HepG2 (cell line): ENCODE measurements at regions not wholly inside any gene's neighbourhood (a gene's known extent, or its start where the extent isn't known, plus 50 kb on each side); places are given as distances from the start of the nearest gene placed in this dataset.

ENCODE experiments used
- ERF ChIP-seq: IDR thresholded peaks from 2 replicates; pipeline ENCODE4 v1.6.1; 2018; ENCODE audit warnings: missing biosample characterization, missing genetic modification reagents
- GTF3A ChIP-seq: sonication (generic); formaldehyde crosslinking; conservative IDR thresholded peaks from 2 replicates; pipeline ENCODE4 v1.4.0; 2020; ENCODE audit warnings: mild to moderate bottlenecking, missing genetic modification reagents
- MXI1 ChIP-seq: IDR thresholded peaks from 3 replicates; pipeline ENCODE4 v1.6.1; 2012; ENCODE audit warnings: low read depth, low read length, inconsistent platforms, borderline replicate concordance
- ZNF496 ChIP-seq: sonication (generic); formaldehyde crosslinking; IDR thresholded peaks from 2 replicates; pipeline ENCODE4 v1.8.1; 2023; ENCODE audit warnings: mild to moderate bottlenecking, moderate library complexity, missing genetic modification reagents; ENCODE audit not compliant: insufficient replicate concordance
- ZNF841 ChIP-seq: sonication (generic); formaldehyde crosslinking; IDR thresholded peaks from 2 replicates; pipeline ENCODE4 v1.8.1; 2023; ENCODE audit warnings: missing genetic modification reagents, borderline replicate concordance
- ZSCAN22 ChIP-seq: sonication (generic); formaldehyde crosslinking; IDR thresholded peaks from 2 replicates; pipeline ENCODE4 v1.4.0; 2020; ENCODE audit warnings: mild to moderate bottlenecking, missing genetic modification reagents
- TF ChIP-seq, protein P1 (sequence below): sonication (generic); formaldehyde crosslinking; IDR thresholded peaks from 2 replicates; pipeline ENCODE4 v1.9.0; 2021; ENCODE audit warnings: mild to moderate bottlenecking, missing genetic modification reagents
- TF ChIP-seq, protein P2 (sequence below): sonication (generic); formaldehyde crosslinking; IDR thresholded peaks from 2 replicates; pipeline ENCODE4 v1.4.0; 2020; ENCODE audit warnings: missing genetic modification reagents
- TF ChIP-seq, protein P3 (sequence below): sonication (generic); formaldehyde crosslinking; IDR thresholded peaks from 2 replicates; pipeline ENCODE4 v1.4.0; 2020; ENCODE audit warnings: mild to moderate bottlenecking, missing genetic modification reagents

DNA sequence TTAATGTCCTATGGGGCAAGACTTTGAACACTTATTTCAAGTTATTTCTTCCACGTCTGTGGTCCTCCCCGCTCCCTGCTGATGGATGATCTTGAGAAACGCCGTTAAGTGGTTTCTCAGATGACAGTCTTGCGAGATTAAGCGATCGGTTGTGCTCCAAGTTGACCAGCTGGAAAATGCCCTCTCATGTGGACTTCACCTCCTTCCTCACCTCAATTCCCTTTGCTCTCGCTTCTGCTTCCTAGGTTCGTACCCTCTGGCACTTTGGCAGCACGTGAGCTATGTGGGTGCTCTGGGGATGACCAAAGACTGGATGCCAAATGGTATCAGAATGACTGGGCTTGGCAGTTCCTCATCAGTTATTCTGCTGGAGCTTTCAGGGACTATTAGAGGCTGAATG, 480.0 kb downstream of the ZNF536 start (continued):
- TF ChIP-seq MXI1 = no peak
- TF ChIP-seq, protein P1, sequence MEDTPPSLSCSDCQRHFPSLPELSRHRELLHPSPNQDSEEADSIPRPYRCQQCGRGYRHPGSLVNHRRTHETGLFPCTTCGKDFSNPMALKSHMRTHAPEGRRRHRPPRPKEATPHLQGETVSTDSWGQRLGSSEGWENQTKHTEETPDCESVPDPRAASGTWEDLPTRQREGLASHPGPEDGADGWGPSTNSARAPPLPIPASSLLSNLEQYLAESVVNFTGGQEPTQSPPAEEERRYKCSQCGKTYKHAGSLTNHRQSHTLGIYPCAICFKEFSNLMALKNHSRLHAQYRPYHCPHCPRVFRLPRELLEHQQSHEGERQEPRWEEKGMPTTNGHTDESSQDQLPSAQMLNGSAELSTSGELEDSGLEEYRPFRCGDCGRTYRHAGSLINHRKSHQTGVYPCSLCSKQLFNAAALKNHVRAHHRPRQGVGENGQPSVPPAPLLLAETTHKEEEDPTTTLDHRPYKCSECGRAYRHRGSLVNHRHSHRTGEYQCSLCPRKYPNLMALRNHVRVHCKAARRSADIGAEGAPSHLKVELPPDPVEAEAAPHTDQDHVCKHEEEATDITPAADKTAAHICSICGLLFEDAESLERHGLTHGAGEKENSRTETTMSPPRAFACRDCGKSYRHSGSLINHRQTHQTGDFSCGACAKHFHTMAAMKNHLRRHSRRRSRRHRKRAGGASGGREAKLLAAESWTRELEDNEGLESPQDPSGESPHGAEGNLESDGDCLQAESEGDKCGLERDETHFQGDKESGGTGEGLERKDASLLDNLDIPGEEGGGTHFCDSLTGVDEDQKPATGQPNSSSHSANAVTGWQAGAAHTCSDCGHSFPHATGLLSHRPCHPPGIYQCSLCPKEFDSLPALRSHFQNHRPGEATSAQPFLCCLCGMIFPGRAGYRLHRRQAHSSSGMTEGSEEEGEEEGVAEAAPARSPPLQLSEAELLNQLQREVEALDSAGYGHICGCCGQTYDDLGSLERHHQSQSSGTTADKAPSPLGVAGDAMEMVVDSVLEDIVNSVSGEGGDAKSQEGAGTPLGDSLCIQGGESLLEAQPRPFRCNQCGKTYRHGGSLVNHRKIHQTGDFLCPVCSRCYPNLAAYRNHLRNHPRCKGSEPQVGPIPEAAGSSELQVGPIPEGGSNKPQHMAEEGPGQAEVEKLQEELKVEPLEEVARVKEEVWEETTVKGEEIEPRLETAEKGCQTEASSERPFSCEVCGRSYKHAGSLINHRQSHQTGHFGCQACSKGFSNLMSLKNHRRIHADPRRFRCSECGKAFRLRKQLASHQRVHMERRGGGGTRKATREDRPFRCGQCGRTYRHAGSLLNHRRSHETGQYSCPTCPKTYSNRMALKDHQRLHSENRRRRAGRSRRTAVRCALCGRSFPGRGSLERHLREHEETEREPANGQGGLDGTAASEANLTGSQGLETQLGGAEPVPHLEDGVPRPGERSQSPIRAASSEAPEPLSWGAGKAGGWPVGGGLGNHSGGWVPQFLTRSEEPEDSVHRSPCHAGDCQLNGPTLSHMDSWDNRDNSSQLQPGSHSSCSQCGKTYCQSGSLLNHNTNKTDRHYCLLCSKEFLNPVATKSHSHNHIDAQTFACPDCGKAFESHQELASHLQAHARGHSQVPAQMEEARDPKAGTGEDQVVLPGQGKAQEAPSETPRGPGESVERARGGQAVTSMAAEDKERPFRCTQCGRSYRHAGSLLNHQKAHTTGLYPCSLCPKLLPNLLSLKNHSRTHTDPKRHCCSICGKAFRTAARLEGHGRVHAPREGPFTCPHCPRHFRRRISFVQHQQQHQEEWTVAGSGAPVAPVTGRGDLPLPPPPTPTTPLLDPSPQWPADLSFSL (CRISPR knock-in tag) = no peak
- TF ChIP-seq, protein P2, sequence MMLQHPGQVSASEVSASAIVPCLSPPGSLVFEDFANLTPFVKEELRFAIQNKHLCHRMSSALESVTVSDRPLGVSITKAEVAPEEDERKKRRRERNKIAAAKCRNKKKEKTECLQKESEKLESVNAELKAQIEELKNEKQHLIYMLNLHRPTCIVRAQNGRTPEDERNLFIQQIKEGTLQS = no peak
- no peak for TF ChIP-seq ZSCAN22 (CRISPR knock-in tag)
- TF ChIP-seq ZNF841 = no peak
- TF ChIP-seq ZNF496 = no peak
- TF ChIP-seq, protein P3, sequence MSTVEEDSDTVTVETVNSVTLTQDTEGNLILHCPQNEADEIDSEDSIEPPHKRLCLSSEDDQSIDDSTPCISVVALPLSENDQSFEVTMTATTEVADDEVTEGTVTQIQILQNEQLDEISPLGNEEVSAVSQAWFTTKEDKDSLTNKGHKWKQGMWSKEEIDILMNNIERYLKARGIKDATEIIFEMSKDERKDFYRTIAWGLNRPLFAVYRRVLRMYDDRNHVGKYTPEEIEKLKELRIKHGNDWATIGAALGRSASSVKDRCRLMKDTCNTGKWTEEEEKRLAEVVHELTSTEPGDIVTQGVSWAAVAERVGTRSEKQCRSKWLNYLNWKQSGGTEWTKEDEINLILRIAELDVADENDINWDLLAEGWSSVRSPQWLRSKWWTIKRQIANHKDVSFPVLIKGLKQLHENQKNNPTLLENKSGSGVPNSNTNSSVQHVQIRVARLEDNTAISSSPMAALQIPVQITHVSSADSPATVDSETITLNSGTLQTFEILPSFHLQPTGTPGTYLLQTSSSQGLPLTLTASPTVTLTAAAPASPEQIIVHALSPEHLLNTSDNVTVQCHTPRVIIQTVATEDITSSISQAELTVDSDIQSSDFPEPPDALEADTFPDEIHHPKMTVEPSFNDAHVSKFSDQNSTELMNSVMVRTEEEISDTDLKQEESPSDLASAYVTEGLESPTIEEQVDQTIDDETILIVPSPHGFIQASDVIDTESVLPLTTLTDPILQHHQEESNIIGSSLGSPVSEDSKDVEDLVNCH (CRISPR knock-in tag) = no peak
- no peak for TF ChIP-seq ERF (CRISPR knock-in tag)
- TF ChIP-seq GTF3A (CRISPR knock-in tag) = no peak
- TF ChIP-seq, all 625 proteins: peak for 0
